Tibial nerve (tissue), 4 donors: ENCODE measurements at regions not wholly inside any gene's neighbourhood (a gene's known extent, or its start where the extent isn't known, plus 50 kb on each side); places are given as distances from the start of the nearest gene placed in this dataset.

ENCODE experiments used
- CTCF ChIP-seq, 5 experiments: fragments of 200-600 bp in 3 of 5; fragments of 450-650 bp in 2 of 5; sonication (generic) in 3 of 5; IDR thresholded peaks; one replicate each; pipeline ENCODE4 v1.5.1; 2016 to 2019; ENCODE audit warnings: antibody characterized with exemption in 5 of 5, mild to moderate bottlenecking in 3 of 5, moderate library complexity in 2 of 5
- EP300 ChIP-seq, 2 donors: sonication (generic); formaldehyde crosslinking; IDR thresholded peaks; one replicate each; pipeline ENCODE4 v1.6.1; 2017; ENCODE audit warnings: antibody characterized with exemption in 2 of 2, mild to moderate bottlenecking in 1 of 2
- POLR2A ChIP-seq, 2 donors: fragments of 450-650 bp; IDR thresholded peaks; one replicate each; pipeline ENCODE4 v1.6.1; 2017; ENCODE audit warnings: antibody characterized with exemption in 2 of 2, mild to moderate bottlenecking in 2 of 2, moderate library complexity in 2 of 2

- TF ChIP-seq CTCF (IDR thresholded peaks at IDR 0.05) (no peak), POLR2A (IDR thresholded peaks at IDR 0.05) (no peak), EP300 (IDR thresholded peaks at IDR 0.05) (no peak)
These were observed 162.0 kb upstream of the TMCC3 start for GRCh38 chr12:94812345-94812744.
